A549 (cell line): ENCODE measurements at regions not wholly inside any gene's neighbourhood (a gene's known extent, or its start where the extent isn't known, plus 50 kb on each side); places are given as distances from the start of the nearest gene placed in this dataset.

Source experiments
- CEBPB ChIP-seq, 2 experiments: fragments of >200 bp in 1 of 2; sonication (Bioruptor Twin) in 1 of 2; formaldehyde crosslinking in 1 of 2; IDR thresholded peaks; 2 replicates each; pipeline ENCODE4 v1.6.1; 2012 to 2016
- TF ChIP-seq, protein P1 (sequence below): fragments of >200 bp; sonication (Bioruptor Twin); formaldehyde crosslinking; IDR thresholded peaks from 3 replicates; pipeline ENCODE4 v1.5.1; 2016

DNA sequence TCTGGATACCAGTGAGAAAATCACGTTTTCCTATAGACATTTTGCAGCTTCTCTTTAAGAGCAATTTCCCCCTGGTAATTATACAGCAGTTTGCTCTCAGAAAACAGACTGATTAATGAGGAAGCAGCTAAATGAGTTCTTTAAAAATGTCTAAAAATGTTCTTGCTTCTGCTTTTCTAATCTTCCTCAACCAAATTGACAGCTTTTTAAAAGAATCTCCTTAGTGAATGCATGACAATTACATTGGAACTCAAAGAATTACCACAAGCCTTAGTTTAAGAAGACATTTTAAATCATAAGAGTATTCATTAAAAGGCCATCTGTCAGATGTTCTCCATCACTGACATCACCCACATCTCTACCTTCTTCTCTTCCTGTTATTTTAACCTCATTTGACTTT is 135.8 kb upstream of the PLXNC1 start:
- TF ChIP-seq CEBPB (IDR thresholded peaks at IDR 0.05): no peak
- TF ChIP-seq, protein P1, sequence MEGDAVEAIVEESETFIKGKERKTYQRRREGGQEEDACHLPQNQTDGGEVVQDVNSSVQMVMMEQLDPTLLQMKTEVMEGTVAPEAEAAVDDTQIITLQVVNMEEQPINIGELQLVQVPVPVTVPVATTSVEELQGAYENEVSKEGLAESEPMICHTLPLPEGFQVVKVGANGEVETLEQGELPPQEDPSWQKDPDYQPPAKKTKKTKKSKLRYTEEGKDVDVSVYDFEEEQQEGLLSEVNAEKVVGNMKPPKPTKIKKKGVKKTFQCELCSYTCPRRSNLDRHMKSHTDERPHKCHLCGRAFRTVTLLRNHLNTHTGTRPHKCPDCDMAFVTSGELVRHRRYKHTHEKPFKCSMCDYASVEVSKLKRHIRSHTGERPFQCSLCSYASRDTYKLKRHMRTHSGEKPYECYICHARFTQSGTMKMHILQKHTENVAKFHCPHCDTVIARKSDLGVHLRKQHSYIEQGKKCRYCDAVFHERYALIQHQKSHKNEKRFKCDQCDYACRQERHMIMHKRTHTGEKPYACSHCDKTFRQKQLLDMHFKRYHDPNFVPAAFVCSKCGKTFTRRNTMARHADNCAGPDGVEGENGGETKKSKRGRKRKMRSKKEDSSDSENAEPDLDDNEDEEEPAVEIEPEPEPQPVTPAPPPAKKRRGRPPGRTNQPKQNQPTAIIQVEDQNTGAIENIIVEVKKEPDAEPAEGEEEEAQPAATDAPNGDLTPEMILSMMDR: no peak
